ENCODE measurements at regions not wholly inside any gene's neighbourhood (a gene's known extent, or its start where the extent isn't known, plus 50 kb on each side); places are given as distances from the start of the nearest gene placed in this dataset.
"Not testable (repeated sequence)": the region's sequence is repeated elsewhere in the genome, so short reads cannot be mapped to it uniquely, and the experiment has no call there.

DNA sequence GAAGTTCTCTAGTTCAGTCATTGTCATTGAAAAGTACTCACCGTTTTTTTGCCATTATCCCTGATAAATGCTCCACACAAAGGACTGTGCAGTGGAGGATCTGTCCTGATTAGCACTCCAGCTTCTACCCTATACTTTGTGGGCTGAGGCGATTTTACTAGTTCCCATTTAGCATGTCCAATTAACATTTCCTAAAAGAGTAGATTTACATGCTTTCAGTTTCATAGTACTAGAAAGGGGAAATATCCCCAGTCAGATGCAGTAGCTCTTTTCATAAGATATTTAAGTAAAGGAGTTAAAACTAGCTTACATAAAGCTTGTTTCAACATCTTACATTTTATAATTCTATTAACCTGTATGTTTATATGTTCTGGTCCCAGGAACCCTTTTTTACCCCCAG, 144.9 kb upstream of the APOOL start:
- intact Hi-C loops (cut with micrococcal nuclease; ENCODE audit: unreplicated experiment); H3K9me3 ChIP-seq (ENCODE audit: low read length); H3K36me3 ChIP-seq (ENCODE audit: insufficient read depth, low read length); H3K4me2 ChIP-seq (ENCODE audit: low read length); BruUV-seq (replicated peaks); H3K4me3 ChIP-seq (ENCODE audit: low read depth, low read length, poor library complexity, severe bottlenecking); H4K20me1 ChIP-seq (ENCODE audit: insufficient read depth, low read length); H2AFZ ChIP-seq (ENCODE audit: low read length); H3K9me2 ChIP-seq (ENCODE audit: insufficient read depth, low read length); H3K27ac ChIP-seq (ENCODE audit: low read depth, low read length, poor library complexity, severe bottlenecking); H3K4me1 ChIP-seq (ENCODE audit: insufficient read depth, low read length, poor library complexity, severe bottlenecking); CTCF ChIA-PET (ENCODE audit: unreplicated experiment); DNase-seq (ENCODE audit: low spot score); H3K79me2 ChIP-seq (ENCODE audit: insufficient read depth, low read depth, low read length); POLR2A ChIA-PET: not testable (repeated sequence)

GRCh38 chrX:84865113-84865512, 138.6 kb upstream of the APOOL start:
- Histone ChIP-seq H3K9me2 (ENCODE audit: insufficient read depth, low read length) (no peaks in the 10 kb centered on the region), H4K20me1 (ENCODE audit: insufficient read depth, low read length) (no peaks in the 10 kb centered on the region), H3K4me3 (ENCODE audit: low read depth, low read length, poor library complexity, severe bottlenecking) (no peak overlapping the region), H3K9me3 (ENCODE audit: low read length) (no peaks in the 10 kb centered on the region), H3K4me2 (ENCODE audit: low read length) (no peak overlapping the region), H3K36me3 (ENCODE audit: insufficient read depth, low read length) (no peaks in the 10 kb centered on the region), H3K4me1 (ENCODE audit: insufficient read depth, low read length, poor library complexity, severe bottlenecking) (no peaks in the 10 kb centered on the region), H2AFZ (ENCODE audit: low read length) (no peak overlapping the region), H3K79me2 (ENCODE audit: insufficient read depth, low read depth, low read length) (no peaks in the 10 kb centered on the region), H3K27ac (ENCODE audit: low read depth, low read length, poor library complexity, severe bottlenecking) (no peak overlapping the region)
- CTCF ChIA-PET (ENCODE audit: unreplicated experiment): no interaction called here
- POLR2A ChIA-PET: no interaction called here
- DNase-seq (ENCODE audit: low spot score): no peak
- TF ChIP-seq, protein P1, sequence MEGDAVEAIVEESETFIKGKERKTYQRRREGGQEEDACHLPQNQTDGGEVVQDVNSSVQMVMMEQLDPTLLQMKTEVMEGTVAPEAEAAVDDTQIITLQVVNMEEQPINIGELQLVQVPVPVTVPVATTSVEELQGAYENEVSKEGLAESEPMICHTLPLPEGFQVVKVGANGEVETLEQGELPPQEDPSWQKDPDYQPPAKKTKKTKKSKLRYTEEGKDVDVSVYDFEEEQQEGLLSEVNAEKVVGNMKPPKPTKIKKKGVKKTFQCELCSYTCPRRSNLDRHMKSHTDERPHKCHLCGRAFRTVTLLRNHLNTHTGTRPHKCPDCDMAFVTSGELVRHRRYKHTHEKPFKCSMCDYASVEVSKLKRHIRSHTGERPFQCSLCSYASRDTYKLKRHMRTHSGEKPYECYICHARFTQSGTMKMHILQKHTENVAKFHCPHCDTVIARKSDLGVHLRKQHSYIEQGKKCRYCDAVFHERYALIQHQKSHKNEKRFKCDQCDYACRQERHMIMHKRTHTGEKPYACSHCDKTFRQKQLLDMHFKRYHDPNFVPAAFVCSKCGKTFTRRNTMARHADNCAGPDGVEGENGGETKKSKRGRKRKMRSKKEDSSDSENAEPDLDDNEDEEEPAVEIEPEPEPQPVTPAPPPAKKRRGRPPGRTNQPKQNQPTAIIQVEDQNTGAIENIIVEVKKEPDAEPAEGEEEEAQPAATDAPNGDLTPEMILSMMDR (conservative IDR thresholded peaks at IDR 0.05; ENCODE audit: low read length): no peak
- TF ChIP-seq EZH2phosphoT487 (IDR thresholded peaks at IDR 0.05; ENCODE audit: borderline replicate concordance, low read depth, low read length): no peak
- intact Hi-C loops (cut with micrococcal nuclease; ENCODE audit: unreplicated experiment): no loop called here
- BruUV-seq (replicated peaks): no TSS peak

DNA sequence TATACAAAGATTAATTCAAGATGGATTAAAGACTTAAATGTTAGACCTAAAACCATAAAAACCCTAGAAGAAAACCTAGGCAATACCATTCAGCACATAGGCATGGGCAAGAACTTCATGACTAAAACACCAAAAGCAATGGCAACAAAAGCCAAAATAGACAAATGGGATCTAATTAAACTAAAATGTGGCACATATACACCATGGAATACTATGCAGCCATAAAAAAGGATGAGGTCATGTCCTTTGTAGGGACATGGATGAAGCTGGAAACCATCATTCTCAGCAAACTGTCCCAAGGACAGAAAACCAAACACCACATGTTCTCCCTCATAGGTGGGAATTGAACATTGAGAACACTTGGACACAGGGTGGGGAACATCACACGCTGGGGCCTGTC, 133.4 kb upstream of the APOOL start:
- intact Hi-C loops (cut with micrococcal nuclease; ENCODE audit: unreplicated experiment): loop anchor here (10.0 kb wide), 1 partner anchor 145 kb away; no protein-coding TSS in a partner anchor
- POLR2A ChIA-PET; H4K20me1 ChIP-seq (ENCODE audit: insufficient read depth, low read length); H3K4me2 ChIP-seq (ENCODE audit: low read length); H3K79me2 ChIP-seq (ENCODE audit: insufficient read depth, low read depth, low read length); H2AFZ ChIP-seq (ENCODE audit: low read length); H3K36me3 ChIP-seq (ENCODE audit: insufficient read depth, low read length); H3K4me3 ChIP-seq (ENCODE audit: low read depth, low read length, poor library complexity, severe bottlenecking); H3K9me3 ChIP-seq (ENCODE audit: low read length); BruUV-seq (replicated peaks); CTCF ChIA-PET (ENCODE audit: unreplicated experiment); H3K27ac ChIP-seq (ENCODE audit: low read depth, low read length, poor library complexity, severe bottlenecking); DNase-seq (ENCODE audit: low spot score); H3K9me2 ChIP-seq (ENCODE audit: insufficient read depth, low read length): not testable (repeated sequence)
- peaks cover 16% of the 10 kb centered on the region for H3K4me1 ChIP-seq (ENCODE audit: insufficient read depth, low read length, poor library complexity, severe bottlenecking)

DNA sequence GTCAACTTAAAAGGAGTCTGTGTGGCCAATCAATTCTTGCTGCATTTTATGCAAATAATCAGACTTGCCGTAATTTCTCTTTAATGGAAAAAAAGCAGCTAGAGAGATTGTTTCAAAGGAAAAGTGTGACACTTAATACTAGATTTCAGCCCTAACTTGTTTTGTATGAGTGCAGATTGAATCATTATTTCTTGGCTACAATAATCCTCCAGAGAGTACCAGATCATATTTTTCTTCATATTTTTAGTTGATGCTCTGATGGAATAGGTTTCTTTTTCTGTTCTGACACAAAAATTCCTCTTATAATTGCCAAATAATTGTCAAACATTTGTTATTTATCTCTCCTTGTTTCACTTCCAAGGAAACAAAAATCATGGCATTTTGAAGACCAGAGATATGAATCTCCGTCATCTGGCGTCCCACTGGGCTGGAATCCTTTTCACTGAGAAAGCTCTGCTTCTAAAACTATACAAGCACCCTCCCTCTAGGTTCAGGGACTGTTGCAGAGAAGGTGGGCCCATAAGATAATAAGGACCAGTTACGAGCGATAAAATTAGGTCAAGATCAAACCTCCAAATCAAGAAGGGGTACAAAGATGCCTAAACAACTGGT, 131.4 kb upstream of the APOOL start:
- BruUV-seq (replicated peaks); H3K79me2 ChIP-seq (ENCODE audit: insufficient read depth, low read depth, low read length); H3K9me3 ChIP-seq (ENCODE audit: low read length); H3K9me2 ChIP-seq (ENCODE audit: insufficient read depth, low read length); DNase-seq (ENCODE audit: low spot score); H2AFZ ChIP-seq (ENCODE audit: low read length); H3K4me3 ChIP-seq (ENCODE audit: low read depth, low read length, poor library complexity, severe bottlenecking); H3K27ac ChIP-seq (ENCODE audit: low read depth, low read length, poor library complexity, severe bottlenecking); CTCF ChIA-PET (ENCODE audit: unreplicated experiment); H3K4me2 ChIP-seq (ENCODE audit: low read length); H3K36me3 ChIP-seq (ENCODE audit: insufficient read depth, low read length); H4K20me1 ChIP-seq (ENCODE audit: insufficient read depth, low read length); POLR2A ChIA-PET: not testable (repeated sequence)
- peaks cover 16% of the 10 kb centered on the region for H3K4me1 ChIP-seq (ENCODE audit: insufficient read depth, low read length, poor library complexity, severe bottlenecking)
- intact Hi-C loops (cut with micrococcal nuclease; ENCODE audit: unreplicated experiment): loop anchor here (10.0 kb wide), 1 partner anchor 147 kb away; no protein-coding TSS in a partner anchor

Measured in OCI-LY7 (cell line).